Spleen (tissue), 7 donors: ENCODE measurements at regions not wholly inside any gene's neighbourhood (a gene's known extent, or its start where the extent isn't known, plus 50 kb on each side); places are given as distances from the start of the nearest gene placed in this dataset.

ENCODE experiments used
- CTCF ChIP-seq, 11 experiments: fragments of 200-600 bp in 7 of 11; fragments of 450-650 bp in 4 of 11; sonication (generic) in 4 of 11; IDR thresholded peaks in 8 of 11; conservative IDR thresholded peaks in 3 of 11; 1 replicate in 7 of 11; 2 replicates in 4 of 11; pipeline versions ENCODE4 v1.4.0 to v1.8.0; 2016 to 2021; ENCODE audit warnings: antibody characterized with exemption in 11 of 11, inconsistent platforms in 4 of 11, mild to moderate bottlenecking in 1 of 11
- POLR2AphosphoS5 ChIP-seq, 3 donors: sonication (generic); formaldehyde crosslinking; IDR thresholded peaks; one replicate each; pipeline ENCODE4 v1.5.1; 2017; ENCODE audit warnings: antibody characterized with exemption in 3 of 3
- donor health status: DM: no; HTN: no; CAD: no; lungs with moderate emphysema.
- donor health status: DM: no; HTN: no; CAD: no.
- donor health status: DM: no; HTN: no; CAD: no.

- TF ChIP-seq CTCF (IDR thresholded peaks at IDR 0.05 in 8 of 11, conservative IDR thresholded peaks at IDR 0.05 in 3 of 11) (no peak), POLR2AphosphoS5 (IDR thresholded peaks at IDR 0.05) (no peak)
Measured at GRCh38 chr12:34292736-34293625, 270.7 kb downstream of the ALG10 start.
